NCI-H345 treated with DMSO at 0.1 percent for 48 hours (cell line): ENCODE measurements at regions not wholly inside any gene's neighbourhood (a gene's known extent, or its start where the extent isn't known, plus 50 kb on each side); places are given as distances from the start of the nearest gene placed in this dataset.
"Not testable (repeated sequence)": the region's sequence is repeated elsewhere in the genome, so short reads cannot be mapped to it uniquely, and the experiment has no call there.

Experiments used
- DNase-seq: peaks from one replicate; lab custom pipeline; 2025; ENCODE audit not compliant: unreplicated experiment; lab: John Stamatoyannopoulos, UW

GRCh38 chr9:102032614-102033013, 294.2 kb upstream of the GRIN3A start:
- DNase-seq, result no peak

DNA sequence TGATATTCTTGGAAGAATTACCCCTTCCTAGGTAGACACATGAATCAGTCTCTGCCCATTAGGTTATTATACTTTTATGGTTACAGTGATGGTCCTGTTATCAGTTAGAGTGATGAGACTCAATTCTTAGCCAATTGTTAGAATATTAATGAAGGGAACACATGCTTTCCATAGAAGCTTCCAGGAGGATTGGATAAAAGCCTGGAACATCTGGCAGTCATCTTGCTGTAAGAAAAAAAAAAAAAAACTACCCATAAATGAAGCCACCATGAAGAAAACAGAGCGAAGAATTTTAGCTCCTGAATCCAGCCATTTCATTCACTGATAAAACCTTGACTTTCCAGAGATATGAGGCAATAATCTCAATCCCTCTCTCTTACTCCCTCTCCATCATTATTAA, 262.5 kb upstream of the GRIN3A start:
- DNase-seq, result no peak

GRCh38 chr9:101999441-101999840, 261.0 kb upstream of the GRIN3A start:
- peak; percentile 95 for DNase-seq

GRCh38 chr9:101995231-101995630, 256.8 kb upstream of the GRIN3A start:
- DNase-seq, result no peak

DNA sequence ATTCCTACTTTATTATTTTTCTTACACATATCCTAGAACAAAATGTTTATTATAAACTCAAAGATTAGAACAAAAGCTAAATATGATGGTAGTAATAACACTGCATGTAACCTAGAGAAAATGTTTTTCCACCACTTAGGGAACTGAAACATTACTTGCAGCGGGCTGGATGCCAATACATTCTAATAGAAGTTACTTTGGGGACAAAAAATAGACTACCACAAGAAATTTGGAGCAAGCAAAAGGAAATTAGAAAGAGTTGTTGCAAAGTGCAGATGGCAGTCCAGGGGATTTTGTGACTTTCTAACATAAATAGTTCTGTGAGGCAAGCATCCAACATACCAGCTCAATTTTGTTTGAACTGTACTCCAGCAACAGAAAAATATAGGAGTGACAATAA, 255.3 kb upstream of the GRIN3A start:
- no peak for DNase-seq

DNA sequence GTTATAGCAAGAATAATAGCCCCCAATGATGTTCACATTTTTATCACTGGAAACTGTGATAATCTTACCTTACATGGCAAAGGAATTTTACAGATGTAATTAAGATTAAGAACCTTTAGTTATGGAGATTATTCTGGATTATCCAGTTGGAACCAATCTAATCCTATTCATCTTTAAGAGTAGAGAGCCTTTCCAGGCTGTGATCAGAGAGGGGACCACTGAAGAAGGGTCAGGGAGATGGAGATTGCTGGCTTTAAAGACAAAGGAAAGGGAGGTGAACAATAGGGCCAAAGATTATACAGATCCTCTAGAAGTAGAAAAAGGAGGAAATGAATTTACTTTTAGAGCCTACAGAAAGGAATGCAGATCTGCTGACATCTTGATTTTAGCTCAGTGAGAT, 253.5 kb upstream of the GRIN3A start:
- DNase-seq, result no peak

- DNase-seq, result peak; percentile 44
Observed at GRCh38 chr9:101977614-101978210, 239.3 kb upstream of the GRIN3A start.

DNA sequence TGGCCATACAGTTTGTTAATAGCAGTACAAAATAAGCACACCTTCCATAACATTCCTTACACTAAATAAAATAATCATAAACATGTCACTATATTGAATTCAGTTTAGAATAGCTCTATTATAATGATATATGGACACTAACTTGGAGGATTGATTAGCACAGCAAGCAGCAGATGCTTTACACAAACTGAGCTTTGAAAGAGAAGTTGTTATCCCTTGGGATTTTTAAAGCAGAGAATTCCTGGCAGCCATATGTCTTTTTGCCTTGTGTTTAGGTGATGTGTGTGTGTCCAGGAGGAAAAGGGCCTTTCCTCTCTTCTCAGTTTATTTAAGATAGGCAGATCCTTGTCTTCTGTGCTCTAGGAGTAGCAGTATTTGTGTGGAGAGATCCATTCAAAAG, 232.2 kb upstream of the GRIN3A start:
- DNase-seq, result no peak

- DNase-seq, result no peak
Observed at GRCh38 chr9:101968392-101968791, 229.9 kb upstream of the GRIN3A start.

- no peak for DNase-seq
Observed at GRCh38 chr9:101966691-101967090, 228.2 kb upstream of the GRIN3A start.

GRCh38 chr9:101957705-101958104, 219.3 kb upstream of the GRIN3A start:
- no peak for DNase-seq

DNA sequence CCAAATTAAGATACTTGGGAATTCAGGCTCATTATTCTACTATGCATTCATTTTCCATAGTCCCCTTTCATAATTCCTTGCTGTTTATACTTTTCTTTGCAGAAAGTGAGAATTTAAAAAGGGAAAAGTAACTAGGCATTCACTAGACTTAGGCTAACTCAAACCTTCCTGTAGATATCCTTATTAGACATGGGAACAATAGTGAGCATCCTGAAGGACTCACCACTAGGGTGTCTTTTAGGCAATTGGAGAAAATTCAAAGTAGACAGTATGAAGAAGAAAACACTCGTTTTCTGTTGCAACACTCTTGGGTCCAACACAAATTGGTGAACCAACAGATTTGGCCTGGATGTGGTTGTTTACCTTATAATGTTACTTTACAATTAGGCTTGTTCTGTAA, 213.2 kb upstream of the GRIN3A start:
- no peak for DNase-seq

DNA sequence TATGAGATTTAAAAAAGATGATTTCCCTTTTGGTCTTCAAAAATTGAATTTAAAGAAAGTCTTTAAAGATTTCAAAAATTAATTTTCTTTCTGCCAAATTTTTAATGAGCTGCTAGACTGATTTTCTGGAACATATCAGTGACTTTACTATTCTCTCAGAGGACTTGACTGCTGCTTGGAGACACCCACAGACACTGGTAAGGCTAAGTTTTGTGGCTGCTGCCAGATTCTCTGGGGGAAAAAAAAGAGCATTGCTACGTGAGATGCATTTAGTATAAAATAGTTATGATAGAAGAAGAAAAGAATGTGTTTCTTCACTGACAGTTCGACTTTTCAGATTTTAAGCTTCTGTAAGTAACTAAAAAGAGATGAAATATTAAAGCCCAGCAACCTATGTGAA, 193.3 kb upstream of the GRIN3A start:
- no peak for DNase-seq

DNA sequence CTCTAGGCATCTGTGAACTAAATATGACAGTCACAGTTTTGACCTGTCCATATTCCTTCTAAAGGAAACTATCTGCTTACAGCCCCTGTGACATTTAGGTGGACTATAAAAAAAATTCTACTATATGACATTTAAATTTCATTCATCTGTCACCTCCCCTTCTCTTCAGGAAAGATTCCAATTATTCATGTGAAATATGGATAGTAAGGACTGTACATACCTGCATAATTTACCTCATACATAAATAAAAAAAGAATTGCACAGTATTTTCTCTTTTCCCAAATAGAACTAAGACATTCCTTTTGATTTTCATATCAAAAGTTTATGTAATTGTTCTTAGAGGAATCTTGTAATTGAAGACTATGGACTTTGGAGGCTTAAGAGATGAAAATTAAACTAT, 192.3 kb upstream of the GRIN3A start:
- DNase-seq, result no peak

DNA sequence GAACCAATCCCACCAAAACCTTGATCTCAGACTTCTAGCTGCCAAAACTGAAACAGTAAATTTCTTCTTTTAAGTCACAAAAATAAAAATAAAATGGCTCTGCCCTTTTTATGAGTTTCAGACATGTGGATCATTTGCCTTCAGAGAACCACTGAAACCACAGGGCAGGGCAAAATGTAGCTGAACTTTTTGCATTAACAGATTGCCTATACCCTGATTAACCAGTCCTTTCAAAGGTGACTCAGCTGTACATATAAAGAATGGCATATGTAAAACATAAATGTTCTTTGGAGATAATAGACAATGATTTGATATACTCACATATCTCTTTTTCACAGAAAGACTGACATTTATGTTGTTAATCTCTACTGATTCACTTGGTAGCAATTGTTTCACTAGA, 187.1 kb upstream of the GRIN3A start:
- no peak for DNase-seq

DNA sequence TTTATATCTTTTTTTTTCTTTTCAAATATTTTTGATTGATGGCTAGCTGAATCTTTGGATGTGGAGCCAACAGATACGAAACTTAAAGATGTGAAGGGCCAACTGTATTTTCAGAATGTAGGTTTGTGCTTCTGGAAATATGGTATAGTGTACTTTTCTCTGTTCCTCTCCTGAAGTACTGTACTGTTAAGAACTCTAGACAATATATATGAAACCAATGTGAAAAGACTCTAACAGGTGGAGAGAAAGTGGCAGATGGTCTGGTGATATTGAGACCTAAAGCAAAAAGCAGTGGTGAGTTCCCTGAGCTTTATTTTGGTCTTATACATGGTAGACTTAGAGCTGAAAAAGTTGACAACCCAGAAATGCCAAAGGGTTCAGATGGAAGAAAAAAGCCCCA, 185.0 kb upstream of the GRIN3A start:
- DNase-seq, result no peak

- not testable (repeated sequence) for DNase-seq
Observed at GRCh38 chr9:101916948-101917347, 178.5 kb upstream of the GRIN3A start.

DNA sequence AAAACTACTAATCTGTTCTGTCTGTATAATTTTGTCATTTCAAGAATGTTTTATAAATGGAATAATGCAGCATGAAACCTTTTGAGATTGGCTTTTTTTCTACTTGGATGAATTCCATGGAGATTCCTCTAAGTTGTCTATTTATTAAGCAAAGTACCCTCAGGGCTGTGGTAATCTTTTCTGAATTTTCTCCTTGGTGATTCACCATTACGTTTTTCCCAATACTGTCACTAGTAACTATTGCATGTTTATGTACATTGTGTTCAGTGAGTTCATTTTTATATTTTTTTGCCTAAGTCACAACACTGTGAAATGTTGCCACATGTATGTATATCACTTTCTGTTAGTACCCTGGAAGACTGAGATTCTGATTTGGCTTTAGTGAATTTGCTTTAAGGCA, 177.0 kb upstream of the GRIN3A start:
- no peak for DNase-seq

GRCh38 chr9:101912698-101913097, 174.3 kb upstream of the GRIN3A start:
- DNase-seq, result no peak

GRCh38 chr9:101907466-101907865, 169.0 kb upstream of the GRIN3A start:
- no peak for DNase-seq

DNA sequence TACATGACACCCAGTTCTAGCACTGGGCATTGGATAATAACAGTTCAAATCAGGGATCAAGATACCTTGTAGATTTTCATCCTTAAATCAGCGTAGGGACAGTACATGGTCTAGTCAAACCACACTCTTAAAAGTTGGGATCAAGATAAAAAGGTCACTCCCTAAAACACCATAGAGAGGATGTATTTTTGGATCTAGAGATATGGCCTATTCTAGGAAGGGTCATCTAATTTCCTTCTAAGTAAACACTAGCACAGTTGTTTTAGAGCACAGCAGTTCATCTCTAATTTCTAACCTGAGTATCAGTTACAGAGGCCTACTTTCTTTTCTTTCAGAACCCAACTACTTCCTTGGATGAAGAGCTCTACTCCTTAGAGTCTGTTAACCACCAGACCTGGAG, 166.4 kb upstream of the GRIN3A start:
- no peak for DNase-seq

GRCh38 chr9:101902051-101902450, 163.6 kb upstream of the GRIN3A start:
- DNase-seq, result no peak

- DNase-seq, result no peak
Observed at GRCh38 chr9:101897196-101897595, 158.7 kb upstream of the GRIN3A start.
